ENCODE measurements at regions not wholly inside any gene's neighbourhood (a gene's known extent, or its start where the extent isn't known, plus 50 kb on each side); places are given as distances from the start of the nearest gene placed in this dataset.

DNA sequence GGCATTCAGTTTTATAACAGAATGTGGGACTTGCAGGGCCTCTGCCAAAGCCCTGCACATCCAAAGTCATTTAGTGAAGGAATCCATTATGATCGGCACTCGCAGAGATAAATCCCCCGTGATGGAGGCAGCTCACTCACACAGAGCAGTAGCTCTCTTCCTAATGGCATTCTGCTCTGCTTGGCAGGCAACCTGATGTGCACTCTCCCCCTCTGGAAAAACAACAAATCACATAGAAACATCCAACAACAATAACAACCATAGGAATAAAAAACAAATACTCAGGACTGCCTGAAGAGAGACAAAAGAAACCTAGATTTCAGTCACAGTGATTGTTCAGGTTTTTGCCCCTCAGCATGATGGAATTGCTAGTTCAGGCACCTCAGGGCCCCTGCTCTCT lies 59.7 kb downstream of the NAA11 start:
- TF ChIP-seq, protein P1, sequence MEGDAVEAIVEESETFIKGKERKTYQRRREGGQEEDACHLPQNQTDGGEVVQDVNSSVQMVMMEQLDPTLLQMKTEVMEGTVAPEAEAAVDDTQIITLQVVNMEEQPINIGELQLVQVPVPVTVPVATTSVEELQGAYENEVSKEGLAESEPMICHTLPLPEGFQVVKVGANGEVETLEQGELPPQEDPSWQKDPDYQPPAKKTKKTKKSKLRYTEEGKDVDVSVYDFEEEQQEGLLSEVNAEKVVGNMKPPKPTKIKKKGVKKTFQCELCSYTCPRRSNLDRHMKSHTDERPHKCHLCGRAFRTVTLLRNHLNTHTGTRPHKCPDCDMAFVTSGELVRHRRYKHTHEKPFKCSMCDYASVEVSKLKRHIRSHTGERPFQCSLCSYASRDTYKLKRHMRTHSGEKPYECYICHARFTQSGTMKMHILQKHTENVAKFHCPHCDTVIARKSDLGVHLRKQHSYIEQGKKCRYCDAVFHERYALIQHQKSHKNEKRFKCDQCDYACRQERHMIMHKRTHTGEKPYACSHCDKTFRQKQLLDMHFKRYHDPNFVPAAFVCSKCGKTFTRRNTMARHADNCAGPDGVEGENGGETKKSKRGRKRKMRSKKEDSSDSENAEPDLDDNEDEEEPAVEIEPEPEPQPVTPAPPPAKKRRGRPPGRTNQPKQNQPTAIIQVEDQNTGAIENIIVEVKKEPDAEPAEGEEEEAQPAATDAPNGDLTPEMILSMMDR (IDR thresholded peaks at IDR 0.05) = no peak
- no peak for TF ChIP-seq POLR2A (IDR thresholded peaks at IDR 0.05)
